ENCODE measurements at regions not wholly inside any gene's neighbourhood (a gene's known extent, or its start where the extent isn't known, plus 50 kb on each side); places are given as distances from the start of the nearest gene placed in this dataset.

- H3K27ac ChIP-seq = no peak overlapping the region
- no peak for DNase-seq
- H3K9me3 ChIP-seq = no peaks in the 10 kb centered on the region
- H3K27me3 ChIP-seq = no peaks in the 10 kb centered on the region
- no peaks in the 10 kb centered on the region for H3K4me1 ChIP-seq
- TF ChIP-seq POLR2A (IDR thresholded peaks at IDR 0.05) (no peak), CTCF (IDR thresholded peaks at IDR 0.05) (no peak)
- intact Hi-C loops (cut with DNase I; ENCODE audit: low total_unique reads) = no loop called here
- no peak overlapping the region for H3K4me3 ChIP-seq
- no peaks in the 10 kb centered on the region for H3K36me3 ChIP-seq (ENCODE audit: low read depth, missing control alignments)
Measured at GRCh38 chr13:103203735-103204330, 137.6 kb upstream of the SLC10A2 start.

GRCh38 chr13:103200118-103200885, 134.1 kb upstream of the SLC10A2 start:
- no peak overlapping the region for H3K4me3 ChIP-seq
- H3K9me3 ChIP-seq = no peaks in the 10 kb centered on the region
- H3K27me3 ChIP-seq = no peaks in the 10 kb centered on the region
- no peaks in the 10 kb centered on the region for H3K4me1 ChIP-seq
- no peak for DNase-seq
- H3K36me3 ChIP-seq (ENCODE audit: low read depth, missing control alignments) = no peaks in the 10 kb centered on the region
- intact Hi-C loops (cut with DNase I; ENCODE audit: low total_unique reads) = no loop called here
- WGBS, 2 donors = 55 to 68% methylated on average over 1 of the region's 1 CpG
- TF ChIP-seq CTCF (IDR thresholded peaks at IDR 0.05) (no peak), POLR2A (IDR thresholded peaks at IDR 0.05) (no peak)
- no peak overlapping the region for H3K27ac ChIP-seq

DNA sequence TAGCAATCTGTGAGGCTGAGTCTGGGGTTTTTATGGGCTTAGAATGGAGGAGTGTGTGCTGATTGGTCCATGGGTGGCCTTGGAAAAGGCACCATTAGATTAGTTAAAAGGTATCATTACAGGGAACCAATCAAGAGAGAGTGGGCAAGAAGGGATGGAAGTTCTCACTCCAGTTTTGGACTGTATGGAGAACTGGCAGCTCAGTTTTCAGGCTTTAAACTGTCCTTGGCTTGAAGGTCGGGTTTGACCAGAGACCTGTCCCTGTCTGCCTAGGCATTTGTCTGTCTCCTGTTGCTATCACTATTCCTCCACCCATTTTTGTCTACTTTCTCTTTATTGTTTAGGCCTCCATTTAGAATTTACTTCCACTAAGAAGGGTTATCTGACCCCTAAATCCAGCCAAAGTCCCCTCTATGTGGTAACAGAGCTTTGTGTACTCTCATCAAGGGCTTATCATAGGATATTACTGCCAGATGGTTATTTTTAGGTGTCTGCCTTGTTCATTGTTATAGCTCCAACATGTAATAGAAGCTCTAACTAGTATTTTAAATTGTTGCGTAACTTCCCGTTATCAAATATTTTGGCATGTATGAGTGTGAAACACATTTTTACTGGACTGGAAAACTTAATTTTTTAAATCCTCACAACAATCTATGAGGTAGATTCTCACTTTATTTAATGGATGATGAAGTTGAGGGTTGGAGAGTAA, 133.3 kb upstream of the SLC10A2 start:
- Histone ChIP-seq H3K4me1 (no peaks in the 10 kb centered on the region), H3K36me3 (ENCODE audit: low read depth, missing control alignments) (no peaks in the 10 kb centered on the region), H3K27ac (no peak overlapping the region), H3K27me3 (no peaks in the 10 kb centered on the region), H3K4me3 (no peak overlapping the region), H3K9me3 (no peaks in the 10 kb centered on the region)
- intact Hi-C loops (cut with DNase I; ENCODE audit: low total_unique reads) = no loop called here
- DNase-seq = no peak
- WGBS, 2 donors = 85 to 94% methylated on average over 3 of the region's 3 CpGs
- no peak for TF ChIP-seq CTCF (IDR thresholded peaks at IDR 0.05)
- no peak for TF ChIP-seq POLR2A (IDR thresholded peaks at IDR 0.05)

GRCh38 chr13:103196356-103196755, 130.1 kb upstream of the SLC10A2 start:
- Histone ChIP-seq H3K4me1 (no peaks in the 10 kb centered on the region), H3K36me3 (ENCODE audit: low read depth, missing control alignments) (no peaks in the 10 kb centered on the region), H3K27ac (no peak overlapping the region), H3K4me3 (no peak overlapping the region), H3K9me3 (no peaks in the 10 kb centered on the region), H3K27me3 (no peaks in the 10 kb centered on the region)
- DNase-seq = no peak
- TF ChIP-seq POLR2A (IDR thresholded peaks at IDR 0.05) (no peak), CTCF (IDR thresholded peaks at IDR 0.05) (no peak)
- WGBS, 2 donors = 45 to 55% methylated on average over 3 of the region's 3 CpGs
- intact Hi-C loops (cut with DNase I; ENCODE audit: low total_unique reads) = no loop called here
